Skeletal muscle satellite cell (primary cell): ENCODE measurements at regions not wholly inside any gene's neighbourhood (a gene's known extent, or its start where the extent isn't known, plus 50 kb on each side); places are given as distances from the start of the nearest gene placed in this dataset.
A peak's percentile ranks its signal among the peaks of the same experiment; 100 is the strongest.
"Not testable (repeated sequence)": the region's sequence is repeated elsewhere in the genome, so short reads cannot be mapped to it uniquely, and the experiment has no call there.

ENCODE experiments used
- H3K27me3 ChIP-seq: 2 replicates; pipeline ENCODE4 v1.7.0; 2013; ENCODE audit warnings: low read length; ENCODE audit not compliant: control insufficient read depth, insufficient read depth
- H3K36me3 ChIP-seq: 2 replicates; pipeline ENCODE4 v1.7.0; 2013; ENCODE audit warnings: mild to moderate bottlenecking, control low read depth, low read length; ENCODE audit not compliant: insufficient read depth
- H3K4me1 ChIP-seq: 2 replicates; pipeline ENCODE4 v1.7.0; 2013; ENCODE audit warnings: low read length; ENCODE audit not compliant: control insufficient read depth, insufficient read depth
- H3K4me2 ChIP-seq: 2 replicates; pipeline ENCODE4 v1.7.0; 2013; ENCODE audit warnings: mild to moderate bottlenecking, low read length
- H3K4me3 ChIP-seq: 2 replicates; pipeline ENCODE4 v1.7.0; 2013; ENCODE audit warnings: low read length
- H3K9ac ChIP-seq: 2 replicates; pipeline ENCODE4 v1.7.0; 2013; ENCODE audit warnings: mild to moderate bottlenecking, low read depth, low read length, moderate library complexity
- H3K9me3 ChIP-seq: replicated peaks from 2 replicates; pipeline ENCODE4 v1.7.0; 2013; ENCODE audit warnings: mild to moderate bottlenecking, control low read depth, low read length

DNA sequence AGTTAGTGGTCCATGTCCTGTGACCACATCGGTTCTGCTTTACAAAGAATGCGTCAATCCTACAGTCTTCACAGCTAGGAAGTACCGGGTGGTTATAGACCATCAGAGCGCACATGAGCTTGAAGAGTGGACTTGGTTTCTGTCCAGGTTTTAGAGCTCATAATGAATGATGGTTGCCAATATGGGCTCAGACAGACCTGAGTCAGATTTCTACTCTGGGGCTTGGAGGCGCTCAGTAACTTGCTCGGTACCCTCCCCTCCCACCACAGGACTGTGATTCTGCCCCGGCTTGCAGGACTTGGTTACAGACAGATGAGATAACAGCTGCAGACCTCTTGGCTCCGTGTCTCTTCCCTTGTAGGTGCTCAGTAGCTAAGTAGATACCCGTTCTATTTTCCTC, 284.7 kb downstream of the TSHZ3 start:
- Histone ChIP-seq H3K4me2 (peak overlapping the region; percentile 33), H3K9me3 (no peaks in the 10 kb centered on the region), H3K9ac (no peak overlapping the region), H3K27me3 (no peaks in the 10 kb centered on the region), H3K4me1 (peaks cover 29% of the 10 kb centered on the region), H3K4me3 (no peak overlapping the region), H3K36me3 (no peaks in the 10 kb centered on the region)

DNA sequence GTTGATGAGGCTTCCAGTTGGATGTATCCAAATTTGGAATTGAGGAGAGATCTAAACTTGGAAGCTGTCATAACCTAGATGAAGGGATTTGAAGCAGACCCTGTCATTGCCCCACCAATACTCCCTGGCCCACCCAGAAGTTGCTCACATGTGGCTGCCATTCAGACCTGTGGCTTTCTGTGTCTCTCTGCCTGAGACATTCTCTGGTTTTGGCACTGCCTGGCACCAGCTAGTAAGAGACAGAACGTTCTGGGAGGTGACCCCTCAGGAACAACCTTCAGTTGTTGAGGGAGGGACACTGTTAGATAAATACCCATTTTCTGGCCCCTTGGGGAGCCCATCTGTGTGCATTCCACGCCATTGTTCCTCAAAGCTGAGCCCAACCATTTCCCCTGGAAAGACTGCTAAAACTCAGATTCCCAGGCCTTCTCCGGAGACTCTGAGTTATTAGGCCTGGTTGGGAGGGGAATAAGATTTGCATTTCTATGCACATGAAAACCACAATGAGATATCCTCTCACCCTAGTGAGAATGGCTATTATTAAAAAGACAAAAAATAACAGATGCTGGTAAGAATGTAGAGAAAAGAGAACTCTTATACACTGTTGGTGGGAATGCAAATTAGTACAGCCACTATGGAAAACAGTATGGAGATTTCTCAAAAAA, 290.4 kb downstream of the TSHZ3 start:
- H3K36me3 ChIP-seq, result no peaks in the 10 kb centered on the region
- no peak overlapping the region for H3K9ac ChIP-seq
- no peaks in the 10 kb centered on the region for H3K4me1 ChIP-seq
- H3K4me3 ChIP-seq, result no peak overlapping the region
- H3K4me2 ChIP-seq, result no peak overlapping the region
- H3K9me3 ChIP-seq, result no peaks in the 10 kb centered on the region
- no peaks in the 10 kb centered on the region for H3K27me3 ChIP-seq

DNA sequence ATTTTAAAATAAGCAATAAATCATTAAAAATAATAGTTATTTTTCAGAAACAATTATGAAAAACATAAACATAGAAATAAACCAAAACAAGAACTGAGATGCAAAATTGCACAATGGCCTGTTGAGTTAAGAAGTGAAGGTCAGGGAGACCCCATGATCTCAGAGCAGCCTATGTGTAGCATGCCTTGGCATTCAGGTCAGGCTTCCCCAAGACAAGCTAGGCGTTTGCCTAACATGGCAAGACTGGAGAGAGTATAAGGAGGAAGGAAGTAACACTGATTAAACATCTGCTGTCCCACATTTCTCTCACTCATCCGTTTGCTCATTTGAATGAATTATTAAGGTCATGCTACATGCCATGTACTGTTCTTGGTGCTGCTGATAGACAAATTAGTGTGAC, 291.8 kb downstream of the TSHZ3 start:
- no peak overlapping the region for H3K9ac ChIP-seq
- H3K9me3 ChIP-seq, result no peaks in the 10 kb centered on the region
- H3K4me1 ChIP-seq, result no peaks in the 10 kb centered on the region
- no peak overlapping the region for H3K4me3 ChIP-seq
- H3K36me3 ChIP-seq, result no peaks in the 10 kb centered on the region
- no peak overlapping the region for H3K4me2 ChIP-seq
- peaks cover 4% of the 10 kb centered on the region for H3K27me3 ChIP-seq

DNA sequence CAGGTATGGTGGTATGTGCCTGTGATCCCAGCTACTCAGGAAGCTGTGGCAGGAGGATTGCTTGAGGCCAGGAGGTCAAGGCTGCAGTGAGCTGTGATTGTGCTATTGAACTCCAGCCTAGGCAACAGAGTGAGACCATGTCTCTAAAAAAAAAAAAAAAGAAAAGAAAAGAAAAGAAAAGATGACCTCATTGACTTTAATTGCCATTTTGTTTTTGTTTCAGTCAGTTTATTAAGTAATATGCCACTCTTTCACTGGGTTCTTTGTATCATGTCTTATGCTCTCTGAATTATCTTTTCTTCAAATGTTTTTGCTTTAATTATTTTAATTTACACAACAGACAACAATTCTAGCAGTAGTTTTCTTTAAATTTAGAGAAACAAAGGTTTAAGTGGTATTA, 293.8 kb downstream of the TSHZ3 start:
- Histone ChIP-seq H3K4me3 (no peak overlapping the region), H3K9ac (no peak overlapping the region), H3K36me3 (no peaks in the 10 kb centered on the region), H3K4me2 (no peak overlapping the region), H3K9me3 (no peaks in the 10 kb centered on the region), H3K4me1 (no peaks in the 10 kb centered on the region), H3K27me3 (peaks cover 10% of the 10 kb centered on the region)

DNA sequence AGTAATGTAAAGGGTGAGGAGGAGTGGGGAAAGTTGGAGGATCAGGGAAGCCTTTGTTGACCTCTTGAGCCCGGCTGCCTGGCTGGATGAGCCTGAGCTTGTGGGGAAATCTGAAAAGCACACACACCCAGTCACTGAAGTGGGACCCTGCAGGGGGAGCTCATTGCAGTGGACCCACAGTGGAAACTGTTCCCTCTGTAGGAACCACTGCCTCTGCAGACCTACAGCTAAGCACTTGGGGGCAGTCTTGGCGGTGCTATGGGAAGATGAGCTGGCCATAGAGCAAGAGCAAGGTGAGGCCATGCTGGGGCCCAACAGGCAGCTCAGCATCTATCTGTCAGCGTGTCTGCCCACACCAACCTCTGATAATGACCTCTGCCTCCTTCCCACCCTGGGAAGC, 294.8 kb downstream of the TSHZ3 start:
- H3K4me3 ChIP-seq, result no peak overlapping the region
- H3K9ac ChIP-seq, result no peak overlapping the region
- no peaks in the 10 kb centered on the region for H3K9me3 ChIP-seq
- H3K27me3 ChIP-seq, result peaks cover 10% of the 10 kb centered on the region
- no peaks in the 10 kb centered on the region for H3K36me3 ChIP-seq
- no peak overlapping the region for H3K4me2 ChIP-seq
- H3K4me1 ChIP-seq, result no peaks in the 10 kb centered on the region

DNA sequence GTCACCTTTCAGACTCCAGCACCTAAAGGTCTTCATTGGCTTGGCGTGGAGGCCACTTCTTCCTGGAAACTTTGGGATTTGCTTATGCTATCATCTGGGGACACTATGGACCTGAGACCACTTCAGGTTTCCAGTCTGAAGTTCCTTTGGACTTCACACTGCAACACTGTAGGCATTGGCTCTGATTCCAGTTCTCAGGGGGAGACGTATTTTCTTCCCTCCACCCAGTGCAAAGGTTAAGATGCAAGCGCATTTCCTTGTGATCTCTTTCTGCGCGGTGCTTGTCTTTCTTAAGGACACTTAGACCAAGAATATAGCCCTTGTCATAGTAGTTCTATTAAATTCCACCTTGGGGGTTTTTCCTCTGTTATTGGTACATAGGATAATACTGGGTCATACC, 299.8 kb downstream of the TSHZ3 start:
- H3K4me3 ChIP-seq, result no peak overlapping the region
- H3K4me2 ChIP-seq, result no peak overlapping the region
- H3K4me1 ChIP-seq, result no peaks in the 10 kb centered on the region
- H3K9me3 ChIP-seq, result no peaks in the 10 kb centered on the region
- H3K9ac ChIP-seq, result no peak overlapping the region
- peaks cover 16% of the 10 kb centered on the region for H3K27me3 ChIP-seq
- no peaks in the 10 kb centered on the region for H3K36me3 ChIP-seq

DNA sequence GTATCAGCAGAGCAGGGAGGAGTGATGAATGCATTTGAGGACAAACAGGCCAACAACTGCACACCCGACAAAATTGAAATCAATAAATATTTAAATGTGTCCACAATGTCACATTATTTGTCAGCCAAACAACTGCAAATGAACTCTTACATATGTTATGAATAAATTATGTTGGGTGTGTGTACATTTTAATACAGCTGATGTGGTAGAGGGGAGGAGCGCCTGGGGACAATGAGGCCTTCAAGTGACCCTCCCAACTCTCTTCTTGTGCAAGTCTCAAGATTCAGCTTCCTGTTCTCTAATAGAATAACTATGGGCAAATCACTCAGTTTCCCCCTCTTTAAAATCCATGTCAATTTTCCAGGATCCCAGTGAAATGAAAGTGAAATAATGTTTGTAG, 303.2 kb downstream of the TSHZ3 start:
- Histone ChIP-seq H3K9ac (no peak overlapping the region), H3K36me3 (no peaks in the 10 kb centered on the region), H3K9me3 (no peaks in the 10 kb centered on the region), H3K4me3 (no peak overlapping the region), H3K4me1 (no peaks in the 10 kb centered on the region), H3K27me3 (peaks cover 21% of the 10 kb centered on the region), H3K4me2 (no peak overlapping the region)

DNA sequence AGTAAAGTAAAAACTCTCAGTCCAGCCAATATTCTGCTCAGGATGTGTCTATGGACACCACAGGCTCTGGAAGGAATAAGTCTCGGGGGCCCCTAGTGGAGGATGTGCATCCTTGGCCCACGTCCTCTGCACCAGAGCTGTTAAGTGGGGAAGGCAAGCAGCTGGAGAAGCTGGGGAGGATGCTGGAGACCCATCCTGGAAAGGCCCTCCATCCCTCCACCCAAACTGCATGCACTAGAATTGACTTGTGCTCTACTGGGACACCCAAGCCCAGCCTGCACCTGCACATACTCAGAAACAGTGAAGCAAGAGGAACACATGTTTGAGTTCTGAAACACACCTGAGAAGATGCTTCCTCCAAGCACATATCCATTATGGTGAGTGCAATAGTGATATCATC, 307.8 kb downstream of the TSHZ3 start:
- peaks cover 15% of the 10 kb centered on the region for H3K27me3 ChIP-seq
- H3K4me2 ChIP-seq, result no peak overlapping the region
- H3K9ac ChIP-seq, result no peak overlapping the region
- H3K9me3 ChIP-seq, result no peaks in the 10 kb centered on the region
- H3K4me3 ChIP-seq, result no peak overlapping the region
- no peaks in the 10 kb centered on the region for H3K36me3 ChIP-seq
- no peaks in the 10 kb centered on the region for H3K4me1 ChIP-seq

DNA sequence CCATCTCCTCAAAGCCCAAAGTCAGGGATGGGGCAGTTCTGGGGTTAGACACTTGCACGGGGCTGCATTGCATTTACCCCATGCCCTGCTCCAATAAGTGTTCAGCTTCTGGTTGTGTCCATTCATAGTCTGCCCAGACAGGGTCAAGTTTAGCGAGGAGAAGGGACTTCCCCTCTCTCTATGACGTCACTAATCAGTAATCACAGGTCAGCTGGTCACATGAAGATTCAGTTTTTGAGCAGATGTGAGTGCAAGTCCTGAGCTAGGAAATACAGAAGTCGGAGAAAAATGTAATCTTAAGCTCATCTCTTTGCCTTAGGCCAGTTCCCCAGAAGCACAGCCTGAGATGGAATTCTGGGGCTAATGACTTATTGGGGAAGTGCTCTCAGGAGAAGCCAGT, 310.1 kb downstream of the TSHZ3 start:
- no peak overlapping the region for H3K4me2 ChIP-seq
- no peak overlapping the region for H3K4me3 ChIP-seq
- H3K9ac ChIP-seq, result no peak overlapping the region
- no peaks in the 10 kb centered on the region for H3K4me1 ChIP-seq
- H3K9me3 ChIP-seq, result no peaks in the 10 kb centered on the region
- peaks cover 15% of the 10 kb centered on the region for H3K27me3 ChIP-seq
- no peaks in the 10 kb centered on the region for H3K36me3 ChIP-seq

DNA sequence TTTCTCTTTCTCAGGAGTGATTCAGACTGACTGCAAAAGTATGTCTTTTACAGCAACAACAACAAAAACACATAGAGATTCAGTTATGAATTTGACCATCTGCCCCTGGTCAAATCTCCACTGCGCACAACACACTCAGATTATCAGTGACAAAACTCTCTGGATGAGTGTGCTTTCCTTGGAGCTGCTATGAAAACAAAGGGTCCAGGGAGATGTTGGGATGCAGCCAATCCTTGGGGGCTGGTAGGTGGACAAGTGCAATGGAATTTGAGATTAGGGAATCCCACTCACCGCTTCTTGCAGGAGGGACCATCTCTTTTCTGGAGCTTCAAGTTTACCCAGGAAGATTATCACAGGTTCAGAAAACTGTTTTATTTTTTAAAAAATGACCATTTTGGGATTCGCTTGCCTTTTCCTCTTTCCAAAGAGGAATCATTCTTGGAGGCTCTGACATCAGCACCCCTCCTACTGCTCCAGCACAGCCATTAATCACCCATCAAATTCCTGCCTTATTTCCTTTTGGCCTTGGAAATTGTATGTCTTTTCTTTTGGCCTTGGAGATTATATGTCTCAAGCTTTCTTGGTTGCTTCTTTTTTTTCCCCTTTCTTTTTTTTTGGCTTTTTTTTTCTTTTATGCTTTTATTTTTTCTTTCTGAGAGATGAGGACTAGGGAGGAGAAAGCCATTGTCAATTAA, 311.8 kb downstream of the TSHZ3 start:
- Histone ChIP-seq H3K4me2 (no peak overlapping the region), H3K4me1 (no peaks in the 10 kb centered on the region), H3K9ac (no peak overlapping the region), H3K36me3 (no peaks in the 10 kb centered on the region), H3K4me3 (no peak overlapping the region), H3K27me3 (peaks cover 8% of the 10 kb centered on the region), H3K9me3 (no peaks in the 10 kb centered on the region)

DNA sequence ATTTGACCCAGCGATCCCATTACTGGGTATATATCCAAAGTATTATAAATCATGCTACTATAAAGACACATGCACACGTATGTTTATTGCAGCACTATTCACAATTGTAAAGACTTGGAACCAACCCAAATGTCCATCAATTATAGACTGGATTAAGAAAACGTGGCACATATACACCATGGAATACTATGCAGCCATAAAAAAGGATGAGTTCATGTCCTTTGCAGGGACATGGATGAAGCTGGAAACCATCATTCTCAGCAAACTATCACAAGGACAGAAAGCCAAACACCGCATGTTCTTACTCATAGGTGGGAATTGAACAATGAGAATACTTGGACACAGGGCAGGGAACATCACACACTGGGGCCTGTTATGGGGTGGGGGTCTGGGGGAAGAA, 317.8 kb downstream of the TSHZ3 start:
- H3K36me3 ChIP-seq, H3K4me1 ChIP-seq, H3K9ac ChIP-seq, H3K27me3 ChIP-seq, H3K9me3 ChIP-seq, H3K4me2 ChIP-seq, H3K4me3 ChIP-seq: not testable (repeated sequence)

DNA sequence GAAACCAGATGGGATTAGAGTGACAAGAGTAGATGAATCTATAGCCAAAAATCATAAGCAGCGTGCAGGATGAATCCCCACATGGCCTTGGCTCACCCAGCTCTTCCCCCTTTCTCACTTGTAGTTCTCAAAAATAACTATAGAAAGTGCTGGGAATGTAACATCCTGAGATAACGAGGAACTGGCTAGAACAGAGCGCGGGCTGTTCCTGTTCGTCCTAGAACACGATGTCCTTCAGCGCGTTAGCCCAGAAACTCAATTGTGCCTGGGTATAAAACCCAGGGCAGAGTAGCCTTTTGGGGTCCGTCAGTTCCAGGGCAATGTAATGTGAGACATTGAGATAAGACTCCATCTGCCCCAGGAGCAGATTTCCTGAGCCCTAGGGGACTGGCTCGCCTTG, 326.2 kb downstream of the TSHZ3 start:
- H3K4me1 ChIP-seq, result no peaks in the 10 kb centered on the region
- H3K36me3 ChIP-seq, result no peaks in the 10 kb centered on the region
- H3K27me3 ChIP-seq, result peaks cover 10% of the 10 kb centered on the region
- no peak overlapping the region for H3K4me2 ChIP-seq
- no peak overlapping the region for H3K9ac ChIP-seq
- H3K9me3 ChIP-seq, result no peaks in the 10 kb centered on the region
- no peak overlapping the region for H3K4me3 ChIP-seq
